Erythroblast (primary cell): ENCODE measurements at regions not wholly inside any gene's neighbourhood (a gene's known extent, or its start where the extent isn't known, plus 50 kb on each side); places are given as distances from the start of the nearest gene placed in this dataset.
"Not testable (repeated sequence)": the region's sequence is repeated elsewhere in the genome, so short reads cannot be mapped to it uniquely, and the experiment has no call there.

ENCODE experiments used
- DNase-seq, 2 experiments: peaks; one replicate each; lab custom pipeline; 2025; lab: John Stamatoyannopoulos, UW
- GATA1 ChIP-seq: IDR thresholded peaks from 2 replicates; pipeline ENCODE4 v1.6.1; 2011; ENCODE audit warnings: low read depth, mild to moderate bottlenecking, control low read depth, low read length, moderate library complexity
- POLR2A ChIP-seq: IDR thresholded peaks from 2 replicates; pipeline ENCODE4 v1.6.1; 2011; ENCODE audit warnings: mild to moderate bottlenecking, low read length

GRCh38 chr7:118949031-118949430 lies 724.5 kb downstream of the ANKRD7 start:
- DNase-seq: no peak
- TF ChIP-seq GATA1 (no peak), POLR2A (no peak)

DNA sequence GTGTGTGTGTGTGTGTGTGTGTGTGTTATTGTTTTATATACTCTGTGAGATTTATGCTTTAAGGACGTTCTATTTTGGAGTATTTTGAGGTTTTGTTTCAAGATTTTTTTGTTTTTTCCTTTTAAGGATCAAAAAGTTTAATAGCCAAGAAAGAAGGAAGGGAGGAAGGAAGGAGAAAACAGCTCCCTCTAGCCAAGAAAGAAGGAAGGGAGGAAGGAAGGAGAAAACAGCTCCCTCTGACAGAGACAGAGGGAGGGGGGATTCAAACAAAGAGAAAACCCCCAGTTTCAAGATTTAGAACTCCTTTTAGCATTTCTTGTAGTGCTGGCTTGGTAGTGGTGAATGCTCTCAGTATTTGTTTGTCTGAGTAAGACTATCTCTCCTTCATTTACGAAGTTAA lies 731.8 kb downstream of the ANKRD7 start:
- DNase-seq: not testable (repeated sequence)

GRCh38 chr7:118969370-118969769 lies 744.9 kb downstream of the ANKRD7 start:
- TF ChIP-seq GATA1: no peak
- TF ChIP-seq POLR2A: no peak
- no peak for DNase-seq

- TF ChIP-seq GATA1 (no peak), POLR2A (no peak)
Observed at GRCh38 chr7:118971706-118972105, 747.2 kb downstream of the ANKRD7 start.

DNA sequence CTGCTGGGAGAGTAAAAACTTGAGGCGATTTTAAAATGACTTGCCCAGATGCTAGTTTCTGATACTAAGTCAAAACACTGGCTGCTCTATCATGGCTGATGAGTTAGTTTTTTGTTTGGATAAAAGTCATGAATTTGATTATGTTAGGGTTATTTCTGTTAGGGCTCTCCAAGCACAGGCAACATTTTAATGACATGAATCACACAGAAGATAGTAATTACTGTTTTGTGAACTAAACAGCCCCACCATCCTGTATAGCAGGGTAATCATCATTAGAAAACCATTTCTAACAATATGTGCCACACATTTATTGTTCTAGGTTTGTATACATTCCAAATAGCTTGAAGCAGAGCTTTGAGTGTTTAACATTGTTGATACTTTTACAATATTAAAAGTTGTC lies 750.3 kb downstream of the ANKRD7 start:
- no peak for DNase-seq
- TF ChIP-seq GATA1: no peak
- no peak for TF ChIP-seq POLR2A

More at GRCh38 chr7:118971706-118972105, 747.2 kb downstream of the ANKRD7 start:
- no peak for DNase-seq

DNA sequence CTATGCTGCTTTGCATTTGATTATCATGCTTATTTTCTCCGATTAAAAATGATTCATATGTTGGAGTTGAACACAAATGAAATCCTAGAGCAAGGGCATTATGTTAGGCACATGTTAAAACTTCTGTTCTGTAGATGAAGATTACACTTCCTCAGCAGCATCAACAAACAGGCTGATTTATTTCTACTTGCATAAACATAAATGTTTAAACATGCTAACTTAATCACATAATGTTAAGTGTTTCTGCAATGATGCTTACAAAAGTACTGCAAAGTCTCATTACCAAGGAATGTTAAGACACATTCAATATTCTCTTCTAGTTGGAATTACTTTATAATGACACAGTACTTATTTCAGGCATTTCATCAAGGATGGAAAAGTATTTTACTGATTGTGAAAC lies 770.8 kb downstream of the ANKRD7 start:
- DNase-seq: no peak
- TF ChIP-seq POLR2A (no peak), GATA1 (no peak)

GRCh38 chr7:119007236-119007635 lies 782.7 kb downstream of the ANKRD7 start:
- TF ChIP-seq GATA1 (no peak), POLR2A (no peak)

GRCh38 chr7:119010635-119011034 lies 786.1 kb downstream of the ANKRD7 start:
- TF ChIP-seq GATA1 (no peak), POLR2A (no peak)
- no peak for DNase-seq

More at GRCh38 chr7:119007236-119007635, 782.7 kb downstream of the ANKRD7 start:
- no peak for DNase-seq

DNA sequence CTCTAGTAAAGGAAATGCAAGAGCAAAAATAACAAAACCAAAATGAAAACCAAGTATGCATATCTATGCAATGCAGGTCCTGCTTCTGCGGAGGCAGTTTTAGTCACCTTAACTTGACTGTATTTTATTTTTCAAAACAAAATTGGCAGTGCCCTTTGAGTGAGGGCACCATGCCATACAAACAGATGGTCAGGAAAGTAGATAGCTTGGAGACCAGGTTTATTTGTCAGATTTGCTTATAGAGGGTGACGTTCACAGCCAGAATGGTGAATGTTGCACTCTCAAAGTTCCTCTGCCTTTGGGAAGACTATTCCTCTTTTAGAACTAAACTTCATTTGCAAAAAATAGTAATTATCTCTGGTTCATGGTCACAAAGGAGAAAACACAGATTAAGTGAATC lies 801.9 kb downstream of the ANKRD7 start:
- DNase-seq: no peak
- TF ChIP-seq POLR2A: no peak
- no peak for TF ChIP-seq GATA1

DNA sequence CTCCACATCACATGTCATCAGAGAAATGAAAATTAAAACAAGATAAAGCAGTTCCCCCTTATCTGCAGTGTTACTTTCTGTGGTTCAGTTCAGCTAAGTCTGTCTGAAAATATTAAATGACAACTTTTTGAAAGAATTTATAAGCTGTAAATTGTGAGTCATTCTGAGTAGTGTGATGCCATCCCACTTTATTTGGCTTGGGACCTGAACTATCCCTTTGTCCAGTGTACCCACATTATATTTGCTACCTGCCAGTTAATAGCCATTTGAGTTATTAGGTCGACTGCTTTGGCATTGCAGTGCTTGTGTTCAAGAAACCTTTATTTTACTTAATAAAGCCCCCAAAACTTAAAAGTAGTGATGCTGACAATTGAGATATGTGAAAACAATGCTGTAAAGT lies 804.2 kb downstream of the ANKRD7 start:
- DNase-seq: no peak
- TF ChIP-seq POLR2A: no peak
- TF ChIP-seq GATA1: no peak

DNA sequence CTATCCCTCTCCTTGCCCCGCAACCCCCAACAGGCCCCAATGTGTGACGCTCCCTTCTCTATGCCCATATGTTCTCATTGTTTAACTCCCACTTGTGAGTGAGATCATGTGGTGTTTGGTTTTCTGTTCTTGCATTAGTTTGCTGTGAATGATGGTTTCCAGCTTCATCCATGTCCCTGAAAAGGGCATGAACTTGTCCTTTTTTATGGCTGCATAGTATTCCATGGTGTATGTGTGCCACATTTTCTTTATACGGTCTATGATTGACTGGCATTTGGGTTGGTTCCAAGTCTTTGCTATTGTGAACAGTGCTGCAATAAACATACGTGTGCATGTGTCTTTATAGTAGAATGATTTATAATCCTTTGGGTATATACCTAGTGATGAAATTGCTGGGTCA lies 807.6 kb downstream of the ANKRD7 start:
- DNase-seq: not testable (repeated sequence)

GRCh38 chr7:119033641-119034040 lies 809.1 kb downstream of the ANKRD7 start:
- TF ChIP-seq GATA1 (no peak), POLR2A (no peak)
- DNase-seq: no peak

GRCh38 chr7:119037941-119038340 lies 813.4 kb downstream of the ANKRD7 start:
- DNase-seq: no peak
- no peak for TF ChIP-seq POLR2A
- TF ChIP-seq GATA1: no peak

DNA sequence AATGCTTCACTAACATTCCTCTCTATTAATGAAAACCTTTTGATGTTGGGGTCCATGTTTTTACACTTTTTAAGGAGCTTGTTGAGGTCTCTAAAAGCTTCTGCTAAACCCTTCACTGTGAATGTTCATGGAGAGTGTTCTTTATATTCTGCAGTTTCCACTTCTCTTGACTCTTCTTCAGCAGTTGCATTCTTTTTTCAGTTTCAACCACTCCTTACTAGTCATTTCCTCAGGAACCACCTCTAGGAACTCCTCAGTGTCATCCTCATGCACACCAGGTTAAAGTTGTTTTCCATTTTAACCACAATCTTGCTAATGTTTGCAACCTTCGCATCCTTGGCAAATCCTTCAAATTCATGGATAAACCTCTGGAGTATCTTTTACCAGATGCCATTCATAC lies 821.6 kb downstream of the ANKRD7 start:
- no peak for DNase-seq
- TF ChIP-seq GATA1 (no peak), POLR2A (no peak)

DNA sequence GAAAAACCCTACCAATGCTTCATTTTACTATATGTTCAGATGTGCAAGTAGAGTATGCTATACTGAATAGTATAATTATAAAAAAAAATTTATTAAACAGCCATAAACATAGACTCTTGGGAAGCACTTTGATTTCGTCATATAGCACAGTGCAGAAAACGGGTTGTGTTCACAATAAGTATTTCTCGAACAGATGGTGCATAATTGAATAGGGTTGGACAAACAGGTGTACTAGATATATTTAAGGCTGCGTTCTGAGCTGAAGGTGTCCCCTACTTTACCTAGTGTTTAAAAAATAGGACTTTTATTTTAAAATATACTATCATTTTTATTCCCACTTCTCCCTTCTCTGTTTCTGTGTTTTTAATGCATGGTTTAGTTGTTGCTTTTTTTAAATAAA lies 841.5 kb downstream of the ANKRD7 start:
- TF ChIP-seq POLR2A (no peak), GATA1 (no peak)
- no peak for DNase-seq

GRCh38 chr7:119086026-119086425 lies 861.5 kb downstream of the ANKRD7 start:
- TF ChIP-seq POLR2A (no peak), GATA1 (no peak)
- DNase-seq: no peak
